Type B pancreatic cell (in vitro differentiated cells): ENCODE measurements at regions not wholly inside any gene's neighbourhood (a gene's known extent, or its start where the extent isn't known, plus 50 kb on each side); places are given as distances from the start of the nearest gene placed in this dataset.

Experiments
- DNase-seq: peaks from one replicate; pipeline ENCODE4 v3.0.0; 2021; ENCODE audit warnings: mixed read lengths; ENCODE audit not compliant: unreplicated experiment; ENCODE audit errors: extremely low spot score
- H3K27ac Mint-ChIP-seq: 2 replicates; pipeline ENCODE4 v1.8.0; 2021; ENCODE audit warnings: mild to moderate bottlenecking, mixed read lengths
- H3K27me3 Mint-ChIP-seq: 2 replicates; pipeline ENCODE4 v1.8.0; 2021; ENCODE audit warnings: mixed read lengths
- H3K36me3 Mint-ChIP-seq: 2 replicates; pipeline ENCODE4 v1.8.0; 2021; ENCODE audit warnings: mixed read lengths
- H3K4me1 Mint-ChIP-seq: one replicate; pipeline ENCODE4 v1.8.0; 2021; ENCODE audit warnings: mixed read lengths; ENCODE audit not compliant: unreplicated experiment
- H3K4me3 Mint-ChIP-seq: 2 replicates; pipeline ENCODE4 v1.8.0; 2021; ENCODE audit warnings: mild to moderate bottlenecking, mixed read lengths
- H3K9me3 Mint-ChIP-seq: 2 replicates; pipeline ENCODE4 v1.8.0; 2021; ENCODE audit warnings: mixed read lengths
- TF ChIP-seq, protein P1 (sequence below): fragments of 200-600 bp; sonication (generic); conservative IDR thresholded peaks from 2 replicates; pipeline ENCODE4 v1.5.0; 2021; ENCODE audit warnings: antibody characterized with exemption, mild to moderate bottlenecking

DNA sequence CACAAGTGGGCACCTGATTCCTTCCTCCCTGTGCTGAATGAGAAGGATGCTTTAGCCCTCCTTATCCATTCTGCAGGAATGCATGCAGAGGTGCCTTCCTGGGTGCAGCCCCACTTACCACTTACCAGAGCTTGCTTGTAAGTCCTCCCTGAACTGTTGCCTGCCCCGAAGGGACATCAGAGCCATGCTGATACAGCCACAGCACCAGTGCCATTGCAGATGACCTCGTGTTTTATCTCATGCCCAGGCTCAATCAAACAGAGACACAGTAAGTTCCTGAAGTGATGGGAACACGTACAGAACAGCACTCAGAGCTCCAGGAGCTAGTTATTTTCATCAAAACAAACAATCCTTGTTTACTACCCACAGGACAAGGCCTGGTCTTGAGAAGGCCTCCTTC, 81.9 kb downstream of the ATP1A1 start:
- TF ChIP-seq, protein P1, sequence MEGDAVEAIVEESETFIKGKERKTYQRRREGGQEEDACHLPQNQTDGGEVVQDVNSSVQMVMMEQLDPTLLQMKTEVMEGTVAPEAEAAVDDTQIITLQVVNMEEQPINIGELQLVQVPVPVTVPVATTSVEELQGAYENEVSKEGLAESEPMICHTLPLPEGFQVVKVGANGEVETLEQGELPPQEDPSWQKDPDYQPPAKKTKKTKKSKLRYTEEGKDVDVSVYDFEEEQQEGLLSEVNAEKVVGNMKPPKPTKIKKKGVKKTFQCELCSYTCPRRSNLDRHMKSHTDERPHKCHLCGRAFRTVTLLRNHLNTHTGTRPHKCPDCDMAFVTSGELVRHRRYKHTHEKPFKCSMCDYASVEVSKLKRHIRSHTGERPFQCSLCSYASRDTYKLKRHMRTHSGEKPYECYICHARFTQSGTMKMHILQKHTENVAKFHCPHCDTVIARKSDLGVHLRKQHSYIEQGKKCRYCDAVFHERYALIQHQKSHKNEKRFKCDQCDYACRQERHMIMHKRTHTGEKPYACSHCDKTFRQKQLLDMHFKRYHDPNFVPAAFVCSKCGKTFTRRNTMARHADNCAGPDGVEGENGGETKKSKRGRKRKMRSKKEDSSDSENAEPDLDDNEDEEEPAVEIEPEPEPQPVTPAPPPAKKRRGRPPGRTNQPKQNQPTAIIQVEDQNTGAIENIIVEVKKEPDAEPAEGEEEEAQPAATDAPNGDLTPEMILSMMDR: no peak
- Mint-ChIP-seq H3K4me3 (no peak overlapping the region), H3K36me3 (no peaks in the 10 kb centered on the region), H3K4me1 (peaks cover 21% of the 10 kb centered on the region), H3K27me3 (no peaks in the 10 kb centered on the region), H3K9me3 (no peaks in the 10 kb centered on the region), H3K27ac (no peak overlapping the region)
- DNase-seq: no peak

DNA sequence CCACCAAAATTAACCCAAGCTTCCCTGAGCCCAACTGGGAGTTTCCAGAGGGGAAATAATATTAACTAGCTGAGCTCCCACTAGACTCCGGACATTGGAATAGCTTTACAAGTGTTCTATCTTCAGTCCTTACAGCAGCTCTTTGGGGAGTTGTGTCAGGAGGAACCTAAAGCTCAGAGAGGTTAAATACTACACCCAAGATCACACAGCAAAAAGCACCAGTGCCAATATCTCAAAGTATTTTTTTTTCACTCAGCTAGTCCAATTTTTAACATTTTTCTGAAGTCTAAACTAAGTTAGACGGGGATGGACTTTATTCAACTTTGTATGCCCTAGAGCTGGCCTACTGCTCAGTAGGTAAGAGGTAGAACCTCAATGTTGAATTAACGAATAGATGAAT, 82.5 kb downstream of the ATP1A1 start:
- DNase-seq: no peak
- TF ChIP-seq, protein P1: no peak
- Mint-ChIP-seq H3K4me3 (no peak overlapping the region), H3K4me1 (peaks cover 21% of the 10 kb centered on the region), H3K27ac (no peak overlapping the region), H3K9me3 (no peaks in the 10 kb centered on the region), H3K36me3 (no peaks in the 10 kb centered on the region), H3K27me3 (no peaks in the 10 kb centered on the region)

DNA sequence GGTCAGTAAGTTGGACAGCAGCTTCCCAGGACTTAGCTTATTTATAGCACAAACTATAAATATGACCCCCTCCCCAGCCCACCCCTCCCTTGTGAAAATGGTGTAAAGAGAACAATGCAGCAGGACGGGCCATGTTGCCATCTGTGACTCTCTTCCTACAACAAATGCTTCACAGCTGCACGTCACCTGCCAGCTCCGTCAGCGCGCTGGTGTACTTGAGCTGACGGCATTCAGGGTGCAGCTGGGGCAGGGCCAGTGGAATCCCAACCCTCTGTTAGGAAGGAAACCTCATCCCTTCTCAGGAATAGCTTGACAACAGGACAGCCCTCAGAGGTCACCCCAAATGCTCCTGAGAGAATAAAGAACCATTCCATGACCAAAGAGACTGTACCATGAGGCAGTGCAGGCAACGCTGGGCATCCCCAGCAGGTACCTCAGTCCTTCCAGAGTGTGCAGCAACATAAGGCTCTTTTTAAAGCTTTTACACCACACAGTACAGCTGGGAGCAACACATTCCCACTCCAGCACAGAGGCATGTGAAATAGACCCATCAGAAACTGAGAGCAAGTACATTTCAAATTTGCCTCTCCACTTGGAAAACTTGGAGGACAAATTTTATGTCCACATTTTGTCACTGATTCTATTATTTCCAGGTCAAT, 85.0 kb downstream of the ATP1A1 start:
- no peaks in the 10 kb centered on the region for H3K27me3 Mint-ChIP-seq
- no peaks in the 10 kb centered on the region for H3K9me3 Mint-ChIP-seq
- H3K4me1 Mint-ChIP-seq: peaks cover 13% of the 10 kb centered on the region
- TF ChIP-seq, protein P1: no peak
- H3K36me3 Mint-ChIP-seq: no peaks in the 10 kb centered on the region
- no peak overlapping the region for H3K27ac Mint-ChIP-seq
- no peak overlapping the region for H3K4me3 Mint-ChIP-seq
- no peak for DNase-seq

DNA sequence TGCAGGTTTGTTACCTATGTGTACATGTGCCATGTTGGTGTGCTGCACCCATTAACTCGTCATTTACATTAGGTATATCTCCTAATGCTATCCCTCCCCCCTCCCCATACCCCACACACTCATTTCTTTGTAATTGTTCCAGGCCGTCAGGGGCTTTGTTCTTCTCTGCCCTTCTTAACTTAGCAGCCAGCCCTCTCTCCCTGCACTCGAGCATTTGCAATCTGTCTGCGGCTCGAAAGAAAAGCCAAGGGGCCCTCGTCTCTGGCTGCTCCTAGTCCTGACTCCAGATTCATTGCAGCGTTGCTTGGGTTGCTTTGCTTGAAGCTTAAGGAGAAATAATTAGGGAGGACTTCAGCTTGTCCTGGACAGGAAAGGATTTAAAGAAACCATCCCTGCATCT, 85.7 kb downstream of the ATP1A1 start:
- Mint-ChIP-seq H3K27me3 (no peaks in the 10 kb centered on the region), H3K36me3 (no peaks in the 10 kb centered on the region), H3K4me1 (peaks cover 7% of the 10 kb centered on the region), H3K9me3 (no peaks in the 10 kb centered on the region), H3K27ac (no peak overlapping the region), H3K4me3 (no peak overlapping the region)
- TF ChIP-seq, protein P1: no peak
- DNase-seq: no peak

DNA sequence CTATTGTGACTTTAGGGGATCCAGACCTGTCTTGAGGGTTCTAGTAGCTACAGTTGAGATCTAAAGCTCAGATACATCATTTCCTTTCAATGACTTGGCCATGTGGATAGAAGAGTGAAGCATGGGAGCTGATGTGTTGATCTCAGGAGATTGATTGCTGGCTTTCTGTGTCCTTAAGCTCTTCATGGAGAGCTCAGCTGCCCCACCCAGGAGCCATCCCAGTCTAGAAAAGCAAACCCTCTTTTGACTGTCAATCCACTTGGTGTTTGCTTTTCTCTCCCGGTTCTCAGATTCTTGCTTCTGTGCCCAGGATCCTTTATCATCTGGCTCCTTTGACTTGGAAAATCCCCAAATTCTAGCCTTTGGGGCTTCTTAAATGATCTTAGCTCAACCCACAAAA, 87.2 kb downstream of the ATP1A1 start:
- DNase-seq: no peak
- H3K36me3 Mint-ChIP-seq: no peaks in the 10 kb centered on the region
- no peaks in the 10 kb centered on the region for H3K9me3 Mint-ChIP-seq
- H3K27me3 Mint-ChIP-seq: no peaks in the 10 kb centered on the region
- H3K4me3 Mint-ChIP-seq: no peak overlapping the region
- TF ChIP-seq, protein P1: no peak
- no peak overlapping the region for H3K27ac Mint-ChIP-seq
- H3K4me1 Mint-ChIP-seq: no peaks in the 10 kb centered on the region
